Glutamatergic neuron (in vitro differentiated cells): ENCODE measurements at regions not wholly inside any gene's neighbourhood (a gene's known extent, or its start where the extent isn't known, plus 50 kb on each side); places are given as distances from the start of the nearest gene placed in this dataset.

Experiments used
- DNase-seq: peaks from one replicate; pipeline ENCODE4 v3.0.0; 2022
- H3K27ac Mint-ChIP-seq: one replicate; pipeline ENCODE4 v1.8.0; 2020; ENCODE audit warnings: mild to moderate bottlenecking, mixed read lengths, inconsistent platforms; ENCODE audit not compliant: unreplicated experiment
- H3K27me3 Mint-ChIP-seq: one replicate; pipeline ENCODE4 v1.8.0; 2020; ENCODE audit warnings: mild to moderate bottlenecking, moderate library complexity, mixed read lengths, inconsistent platforms; ENCODE audit not compliant: unreplicated experiment
- H3K36me3 Mint-ChIP-seq: one replicate; pipeline ENCODE4 v1.8.0; 2020; ENCODE audit warnings: mild to moderate bottlenecking, mixed read lengths, inconsistent platforms; ENCODE audit not compliant: unreplicated experiment
- H3K4me1 Mint-ChIP-seq: one replicate; pipeline ENCODE4 v1.8.0; 2020; ENCODE audit warnings: mild to moderate bottlenecking, low read depth, mixed read lengths, inconsistent platforms; ENCODE audit not compliant: unreplicated experiment
- H3K4me3 Mint-ChIP-seq: one replicate; pipeline ENCODE4 v1.8.0; 2020; ENCODE audit warnings: mild to moderate bottlenecking, mixed read lengths, inconsistent platforms; ENCODE audit not compliant: unreplicated experiment
- H3K9me3 Mint-ChIP-seq: one replicate; pipeline ENCODE4 v1.8.0; 2020; ENCODE audit warnings: mild to moderate bottlenecking, moderate library complexity, mixed read lengths, inconsistent platforms; ENCODE audit not compliant: unreplicated experiment
- CTCF ChIP-seq: fragments of 200-600 bp; sonication (generic); IDR thresholded peaks from one replicate; pipeline ENCODE4 v1.5.0; 2021; ENCODE audit not compliant: partially characterized antibody, unreplicated experiment

- Mint-ChIP-seq H3K36me3 (no peaks in the 10 kb centered on the region), H3K9me3 (no peaks in the 10 kb centered on the region), H3K4me1 (no peaks in the 10 kb centered on the region), H3K27me3 (no peaks in the 10 kb centered on the region), H3K4me3 (no peak overlapping the region), H3K27ac (no peak overlapping the region)
- TF ChIP-seq CTCF: no peak
- no peak for DNase-seq
These were observed 253.2 kb downstream of the BMP4 start for GRCh38 chr14:53703457-53703856.

DNA sequence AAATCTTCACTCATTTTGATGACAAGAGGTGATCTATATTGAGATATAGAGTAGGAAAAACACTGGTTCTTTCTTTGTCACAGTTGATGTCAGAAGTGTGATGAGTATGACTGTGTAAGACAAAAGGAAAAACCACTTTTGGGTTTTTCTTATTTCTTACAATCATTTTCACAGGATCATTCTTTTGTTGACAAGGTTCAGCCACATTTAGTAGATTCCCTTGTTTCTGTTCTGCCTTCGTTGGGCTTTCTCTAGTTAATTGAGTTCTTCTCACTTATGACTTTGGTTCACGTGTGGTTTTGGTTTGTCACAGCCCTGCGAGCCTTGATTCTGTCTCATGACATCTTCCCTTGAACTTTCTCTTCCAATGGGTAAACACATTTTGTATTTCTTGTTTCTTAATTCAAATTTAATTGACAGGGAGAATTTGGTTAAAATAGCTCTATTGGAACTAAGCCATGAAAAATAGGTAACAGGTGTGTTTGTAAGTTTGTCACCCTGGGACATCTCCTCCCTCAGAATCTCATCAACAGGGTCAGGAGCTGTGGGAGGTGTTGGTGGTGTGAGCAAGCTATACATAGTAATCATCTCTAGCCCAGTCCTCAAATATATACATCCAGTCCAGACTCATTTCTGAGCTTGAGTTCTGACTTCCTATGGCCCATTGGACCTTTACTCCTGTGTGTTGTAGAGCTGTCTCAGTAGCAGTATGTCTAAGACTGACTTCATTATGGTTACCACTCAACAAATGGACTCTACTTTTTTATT, 255.3 kb downstream of the BMP4 start:
- no peak for DNase-seq
- H3K27me3 Mint-ChIP-seq: no peaks in the 10 kb centered on the region
- H3K9me3 Mint-ChIP-seq: no peaks in the 10 kb centered on the region
- H3K27ac Mint-ChIP-seq: no peak overlapping the region
- no peaks in the 10 kb centered on the region for H3K4me1 Mint-ChIP-seq
- TF ChIP-seq CTCF: no peak
- no peak overlapping the region for H3K4me3 Mint-ChIP-seq
- H3K36me3 Mint-ChIP-seq: no peaks in the 10 kb centered on the region

- no peaks in the 10 kb centered on the region for H3K9me3 Mint-ChIP-seq
- no peak for TF ChIP-seq CTCF
- no peak for DNase-seq
- H3K4me1 Mint-ChIP-seq: peaks cover 3% of the 10 kb centered on the region
- H3K36me3 Mint-ChIP-seq: no peaks in the 10 kb centered on the region
- no peak overlapping the region for H3K27ac Mint-ChIP-seq
- H3K4me3 Mint-ChIP-seq: no peak overlapping the region
- H3K27me3 Mint-ChIP-seq: no peaks in the 10 kb centered on the region
These were observed 260.2 kb downstream of the BMP4 start for GRCh38 chr14:53696217-53696965.

GRCh38 chr14:53695692-53696214, 260.9 kb downstream of the BMP4 start:
- H3K27ac Mint-ChIP-seq: no peak overlapping the region
- no peak for DNase-seq
- no peaks in the 10 kb centered on the region for H3K36me3 Mint-ChIP-seq
- no peaks in the 10 kb centered on the region for H3K9me3 Mint-ChIP-seq
- peaks cover 3% of the 10 kb centered on the region for H3K4me1 Mint-ChIP-seq
- TF ChIP-seq CTCF: no peak
- H3K4me3 Mint-ChIP-seq: no peak overlapping the region
- H3K27me3 Mint-ChIP-seq: no peaks in the 10 kb centered on the region

GRCh38 chr14:53692885-53693284, 263.7 kb downstream of the BMP4 start:
- Mint-ChIP-seq H3K4me1 (peaks cover 3% of the 10 kb centered on the region), H3K9me3 (no peaks in the 10 kb centered on the region), H3K27me3 (no peaks in the 10 kb centered on the region), H3K4me3 (no peak overlapping the region), H3K27ac (no peak overlapping the region), H3K36me3 (no peaks in the 10 kb centered on the region)
- no peak for TF ChIP-seq CTCF
- no peak for DNase-seq
